Activated naive CD4-positive, alpha-beta T cell treated with Interleukin-2 at 50 U/mL for 16 hours (primary cell): ENCODE measurements at regions not wholly inside any gene's neighbourhood (a gene's known extent, or its start where the extent isn't known, plus 50 kb on each side); places are given as distances from the start of the nearest gene placed in this dataset.

Experiments
- DNase-seq: peaks from one replicate; pipeline ENCODE4 v3.0.0-alpha.2; 2020

- no peak for DNase-seq
Measured at GRCh38 chr1:83813576-83813975, 185.4 kb downstream of the TTLL7 start.

- no peak for DNase-seq
Measured at GRCh38 chr1:83810144-83810543, 188.8 kb downstream of the TTLL7 start.

GRCh38 chr1:83808536-83808935, 190.4 kb downstream of the TTLL7 start:
- no peak for DNase-seq

- no peak for DNase-seq
Measured at GRCh38 chr1:83807821-83808220, 191.1 kb downstream of the TTLL7 start.

- no peak for DNase-seq
Measured at GRCh38 chr1:83807231-83807630, 191.7 kb downstream of the TTLL7 start.

- DNase-seq: no peak
Measured at GRCh38 chr1:83805921-83806320, 193.0 kb downstream of the TTLL7 start.

- no peak for DNase-seq
Measured at GRCh38 chr1:83802460-83803152, 196.3 kb downstream of the TTLL7 start.

- no peak for DNase-seq
Measured at GRCh38 chr1:83802023-83802422, 196.9 kb downstream of the TTLL7 start.

- no peak for DNase-seq
Measured at GRCh38 chr1:83800066-83800465, 198.9 kb downstream of the TTLL7 start.

- no peak for DNase-seq
Measured at GRCh38 chr1:83799594-83799993, 199.3 kb downstream of the TTLL7 start.

- no peak for DNase-seq
Measured at GRCh38 chr1:83798965-83799364, 200.0 kb downstream of the TTLL7 start.

GRCh38 chr1:83796409-83796808, 202.5 kb downstream of the TTLL7 start:
- DNase-seq: no peak

GRCh38 chr1:83794384-83794783, 204.5 kb downstream of the TTLL7 start:
- no peak for DNase-seq

GRCh38 chr1:83791821-83792437, 207.0 kb downstream of the TTLL7 start:
- no peak for DNase-seq

GRCh38 chr1:83790446-83790845, 208.5 kb downstream of the TTLL7 start:
- DNase-seq: no peak

- DNase-seq: no peak
Measured at GRCh38 chr1:83787246-83787998, 211.5 kb downstream of the TTLL7 start.

- no peak for DNase-seq
Measured at GRCh38 chr1:83781667-83782066, 217.3 kb downstream of the TTLL7 start.

GRCh38 chr1:83779565-83779964, 219.4 kb downstream of the TTLL7 start:
- no peak for DNase-seq

- no peak for DNase-seq
Measured at GRCh38 chr1:83777758-83778101, 221.2 kb downstream of the TTLL7 start.

- DNase-seq: no peak
Measured at GRCh38 chr1:83776913-83777757, 221.8 kb downstream of the TTLL7 start.

GRCh38 chr1:83775977-83776603, 222.8 kb downstream of the TTLL7 start:
- DNase-seq: no peak

- no peak for DNase-seq
Measured at GRCh38 chr1:83773059-83773458, 225.9 kb downstream of the TTLL7 start.

GRCh38 chr1:83770319-83770661, 228.6 kb downstream of the TTLL7 start:
- no peak for DNase-seq
